CD4-positive, alpha-beta T cell treated with Interleukin-4 for 4 hours (primary cell): ENCODE measurements at regions not wholly inside any gene's neighbourhood (a gene's known extent, or its start where the extent isn't known, plus 50 kb on each side); places are given as distances from the start of the nearest gene placed in this dataset.
"Not testable (repeated sequence)": the region's sequence is repeated elsewhere in the genome, so short reads cannot be mapped to it uniquely, and the experiment has no call there.

Experiments
- DNase-seq: peaks from one replicate; pipeline ENCODE4 v3.0.0-alpha.2; 2020

DNA sequence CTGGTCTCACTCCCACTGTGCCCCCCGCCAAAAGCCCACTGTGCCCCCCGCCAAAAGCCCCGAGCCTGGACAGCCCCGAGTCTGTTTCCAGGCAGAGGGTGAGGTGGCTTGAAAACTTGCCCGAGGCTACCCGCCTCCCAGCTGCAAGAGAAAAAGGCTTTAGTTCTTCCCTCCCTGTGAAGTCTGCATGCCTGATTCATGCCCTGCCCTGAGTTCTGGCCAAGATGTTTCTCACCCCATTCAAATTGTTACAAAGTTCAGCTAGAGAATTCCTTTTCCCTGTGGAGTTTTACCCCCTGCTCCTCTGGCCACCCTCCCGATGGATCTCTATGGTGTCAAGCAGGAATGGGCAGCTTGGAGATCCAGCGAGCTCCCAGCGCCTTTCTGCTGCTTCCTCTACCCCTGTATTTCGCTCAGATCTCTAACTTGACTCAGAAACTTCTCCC lies 298.8 kb upstream of the MAP3K7 start:
- no peak for DNase-seq

DNA sequence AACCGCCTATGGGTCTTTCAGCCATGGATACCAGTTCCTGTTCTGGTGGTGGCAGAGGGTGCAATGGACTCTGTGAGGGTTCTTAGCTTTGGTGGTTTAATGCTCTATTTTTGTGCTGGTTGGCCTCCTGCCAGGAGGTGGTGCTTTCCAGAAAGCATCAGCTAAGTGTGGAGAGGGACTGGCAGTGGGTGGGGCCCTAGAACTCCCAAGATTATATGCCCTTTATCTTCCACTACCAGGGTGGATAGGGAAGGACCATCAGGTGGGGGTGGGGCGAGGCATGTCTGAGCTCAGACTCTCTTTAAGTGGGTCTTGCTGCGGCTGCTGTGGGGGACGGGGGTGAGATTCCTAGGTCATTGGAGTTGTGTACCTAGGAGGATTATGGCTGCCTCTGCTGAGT lies 298.3 kb upstream of the MAP3K7 start:
- DNase-seq, result not testable (repeated sequence)

DNA sequence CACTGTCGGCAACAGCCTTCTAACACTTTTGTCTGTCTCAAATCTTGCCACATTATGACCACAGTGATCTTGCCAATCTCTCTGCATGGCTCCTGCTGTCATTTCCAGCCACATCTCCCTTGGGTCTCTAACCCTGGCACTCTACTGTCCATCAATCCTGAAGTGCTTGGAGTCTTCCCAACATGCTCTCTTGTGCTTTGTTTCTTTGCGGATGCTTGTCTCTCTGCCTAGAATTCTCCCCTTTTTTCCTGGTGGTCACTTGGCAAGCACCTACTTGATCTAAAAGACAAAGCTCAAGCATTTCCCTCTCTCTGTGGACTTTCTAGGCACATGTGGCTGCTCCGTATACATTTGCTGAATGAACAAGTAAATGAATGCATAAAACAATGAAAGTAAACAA lies 290.7 kb upstream of the MAP3K7 start:
- no peak for DNase-seq

DNA sequence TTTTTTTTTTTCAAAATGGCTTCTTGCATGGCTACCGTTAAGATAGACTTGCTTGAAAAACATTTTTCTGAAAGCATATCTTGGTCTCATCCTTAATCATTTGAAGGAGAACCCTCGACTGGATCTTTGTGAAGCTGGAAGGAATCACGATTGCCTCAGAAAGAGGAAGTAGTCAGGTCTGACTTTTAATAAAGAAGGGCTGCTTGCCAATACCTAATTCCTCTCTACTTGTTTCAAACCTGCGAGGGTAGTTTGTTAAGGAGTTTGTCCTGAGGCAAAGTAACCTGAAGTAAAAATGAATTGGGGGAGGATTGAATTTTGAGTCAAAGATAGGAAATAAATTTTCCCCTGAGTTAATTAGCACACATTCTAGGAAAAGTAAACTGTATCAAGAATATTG lies 288.1 kb upstream of the MAP3K7 start:
- no peak for DNase-seq

DNA sequence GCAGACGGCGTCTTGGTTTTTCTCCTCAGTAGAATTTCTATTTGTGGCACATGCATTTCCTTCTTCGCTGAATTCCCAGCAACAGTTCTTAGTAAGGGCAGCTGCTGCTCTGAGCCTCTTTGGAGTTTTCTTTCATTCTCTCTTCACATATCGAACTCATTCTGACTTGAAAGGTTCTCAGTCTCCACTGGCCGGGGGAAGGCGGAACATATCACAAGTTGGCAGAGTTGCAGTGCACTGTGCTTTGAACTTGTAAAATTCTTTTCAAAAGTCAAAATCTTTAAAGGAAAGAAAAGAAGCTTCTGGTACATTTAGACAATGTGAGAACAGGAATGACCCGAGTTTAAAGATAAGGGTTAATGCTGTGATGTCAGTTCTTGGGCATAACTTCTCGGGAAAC lies 286.1 kb upstream of the MAP3K7 start:
- no peak for DNase-seq

DNA sequence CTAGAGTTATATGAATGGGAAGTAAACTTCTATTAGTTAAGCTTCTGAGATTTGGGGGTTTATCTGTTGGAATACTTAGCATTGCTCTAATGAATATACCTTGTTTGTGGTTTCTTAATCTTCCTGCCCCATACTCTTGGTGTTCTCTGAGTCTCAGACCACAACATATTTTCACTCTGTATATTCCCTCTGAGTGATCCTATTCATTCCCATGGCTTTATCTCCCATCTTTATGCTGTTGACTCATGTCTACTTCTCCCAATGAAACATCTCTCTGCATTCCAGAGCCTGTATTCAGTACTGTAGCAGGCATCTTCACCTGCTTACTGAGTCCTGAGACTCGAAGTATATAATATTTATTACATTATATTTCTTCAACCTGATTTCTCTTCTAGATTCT lies 283.7 kb upstream of the MAP3K7 start:
- DNase-seq, result no peak

DNA sequence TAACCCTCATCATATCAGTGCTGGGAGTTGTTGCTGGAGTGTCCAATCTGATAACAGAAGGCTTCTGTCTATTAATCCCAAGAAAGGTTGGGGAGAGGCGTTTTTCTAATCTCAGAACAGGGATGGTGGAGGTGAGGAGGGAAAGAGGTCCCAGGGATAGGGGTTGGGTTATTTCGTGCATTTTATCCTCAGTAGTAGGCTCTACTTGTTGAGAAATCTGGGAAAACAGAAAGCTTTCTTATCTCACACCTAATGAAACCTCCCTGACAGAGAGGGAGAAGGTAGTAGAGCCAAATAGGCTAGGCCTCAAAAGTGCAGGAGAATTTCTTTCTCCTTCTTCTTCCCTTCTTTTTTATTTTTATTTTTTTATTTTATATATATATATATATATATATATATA lies 281.8 kb upstream of the MAP3K7 start:
- DNase-seq, result no peak

DNA sequence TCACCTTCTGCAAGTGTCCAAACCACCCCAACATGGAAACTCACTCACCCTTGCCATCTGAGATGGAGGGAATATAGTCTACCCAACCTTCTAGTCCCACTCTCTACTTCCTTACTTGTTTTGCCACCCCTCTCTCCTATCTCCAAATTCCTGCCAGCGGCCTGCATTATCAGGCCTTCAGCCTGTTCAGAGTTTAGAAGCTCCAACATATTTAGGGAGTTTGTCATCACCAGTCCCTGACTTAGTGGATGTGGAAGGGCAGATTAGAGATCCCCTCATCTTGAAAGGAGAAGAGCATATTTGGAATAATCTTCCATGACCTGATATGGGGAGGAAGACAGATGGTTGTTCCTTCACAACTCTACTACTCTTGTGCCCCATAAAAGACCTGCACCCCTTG lies 281.4 kb upstream of the MAP3K7 start:
- DNase-seq, result no peak

DNA sequence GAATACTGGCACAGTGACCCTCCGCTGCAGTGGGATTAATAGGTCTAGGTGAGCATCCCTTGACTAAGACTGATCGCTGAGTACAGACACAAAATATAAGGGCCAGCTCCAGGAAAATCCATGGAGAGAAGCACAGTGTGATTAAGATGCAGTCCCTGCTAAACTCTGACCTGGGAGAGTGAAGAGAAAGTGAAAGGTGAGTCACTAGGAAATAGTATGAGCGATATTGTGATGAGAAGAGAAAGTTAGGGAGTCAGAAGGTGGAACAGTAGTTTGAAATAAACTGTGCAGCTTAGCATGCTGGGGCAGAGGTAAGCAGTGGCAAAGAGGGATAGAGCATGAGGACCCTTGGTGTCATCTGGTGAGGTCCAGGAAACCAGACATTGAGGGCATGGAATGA lies 278.6 kb upstream of the MAP3K7 start:
- no peak for DNase-seq

DNA sequence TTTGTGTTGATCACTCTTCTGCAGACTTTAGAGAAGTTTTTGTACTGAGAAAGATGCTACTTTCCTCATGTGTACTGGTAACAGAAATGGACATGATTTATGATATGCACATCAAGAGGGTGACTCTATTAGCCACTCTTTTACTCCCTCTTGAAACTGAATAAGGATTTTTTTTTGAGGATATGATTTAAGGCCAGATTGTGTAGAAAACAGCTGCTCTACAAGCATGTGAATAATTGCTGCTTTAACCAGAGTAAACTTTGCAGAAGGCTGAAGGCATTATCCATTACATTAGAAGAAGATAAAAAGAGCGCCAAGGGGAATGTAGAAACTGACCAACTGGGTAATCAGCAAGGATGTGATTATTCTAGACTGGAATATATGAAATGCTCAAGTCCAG lies 276.2 kb upstream of the MAP3K7 start:
- DNase-seq, result no peak

DNA sequence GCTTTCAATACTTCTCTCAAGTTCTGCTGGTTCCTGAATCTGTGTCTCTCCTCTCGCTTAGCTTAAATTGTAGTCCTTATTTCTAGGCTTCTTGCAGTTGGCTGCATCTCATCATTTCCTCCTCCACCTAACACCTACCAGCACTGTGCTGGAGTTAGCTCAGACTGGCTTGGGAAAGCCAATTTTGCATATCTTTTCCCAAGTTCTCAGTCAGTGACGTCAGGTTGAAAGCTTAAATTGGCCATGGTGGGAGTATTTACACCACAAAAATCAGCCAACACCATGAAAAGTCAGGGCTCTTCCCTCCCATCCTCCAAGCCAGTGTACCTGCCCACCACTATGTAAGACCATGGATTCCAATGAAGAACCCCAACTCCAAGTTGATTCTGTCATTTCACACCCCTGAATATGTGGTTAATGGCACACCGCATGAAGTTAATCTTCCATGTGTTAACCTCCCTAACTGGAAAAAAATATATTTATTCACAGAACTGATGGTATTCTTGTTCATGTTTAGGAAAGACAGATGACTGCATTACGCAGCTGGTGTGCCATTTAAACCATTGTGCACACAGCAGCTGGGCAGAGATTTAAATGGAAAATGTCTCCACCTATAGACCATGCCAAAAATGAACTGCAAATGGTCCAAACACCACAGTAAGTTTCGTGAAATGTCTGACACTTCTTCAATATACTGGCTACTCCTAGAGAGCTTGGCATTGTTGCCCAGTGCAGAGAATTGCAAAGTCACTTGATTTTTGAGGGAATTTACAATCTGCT lies 274.1 kb upstream of the MAP3K7 start:
- no peak for DNase-seq

DNA sequence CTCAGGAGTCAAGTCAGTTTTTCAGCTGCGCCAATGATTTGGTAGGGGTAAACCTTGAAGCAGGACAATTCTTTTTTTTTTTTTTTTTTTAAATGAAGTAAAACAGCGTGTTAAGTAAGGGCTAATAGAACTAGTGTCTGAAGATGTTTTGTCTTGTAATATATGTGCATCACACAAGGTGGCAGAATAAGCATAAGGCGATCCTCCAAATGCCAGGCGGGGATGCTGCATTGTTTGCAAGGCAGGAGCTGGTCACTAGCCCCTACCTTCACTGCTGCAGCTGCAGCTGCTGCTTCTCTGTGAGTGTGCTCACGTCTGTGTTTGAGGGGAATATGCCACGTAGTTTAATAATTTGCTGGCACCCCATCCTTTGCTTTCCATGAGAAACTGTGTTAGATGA lies 272.7 kb upstream of the MAP3K7 start:
- no peak for DNase-seq

DNA sequence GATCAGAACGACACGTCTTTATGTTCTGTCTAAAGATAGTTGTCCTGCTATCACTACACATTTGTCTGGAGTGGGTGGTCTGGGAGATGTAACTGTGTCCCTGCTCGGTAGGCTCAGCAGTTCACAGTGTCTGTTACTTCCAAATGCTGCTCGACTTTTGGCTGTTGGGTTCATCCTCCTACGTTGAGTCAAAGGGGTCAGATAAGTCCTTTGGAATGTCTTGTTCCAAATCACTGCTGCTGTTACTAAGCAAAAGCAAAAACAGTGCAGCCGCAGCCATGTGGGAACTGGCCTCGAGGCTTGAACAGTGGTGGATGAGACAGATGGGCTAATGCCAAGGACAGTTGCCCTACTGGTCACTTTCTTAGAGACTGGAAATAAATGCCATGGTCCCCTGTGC lies 272.2 kb upstream of the MAP3K7 start:
- no peak for DNase-seq

DNA sequence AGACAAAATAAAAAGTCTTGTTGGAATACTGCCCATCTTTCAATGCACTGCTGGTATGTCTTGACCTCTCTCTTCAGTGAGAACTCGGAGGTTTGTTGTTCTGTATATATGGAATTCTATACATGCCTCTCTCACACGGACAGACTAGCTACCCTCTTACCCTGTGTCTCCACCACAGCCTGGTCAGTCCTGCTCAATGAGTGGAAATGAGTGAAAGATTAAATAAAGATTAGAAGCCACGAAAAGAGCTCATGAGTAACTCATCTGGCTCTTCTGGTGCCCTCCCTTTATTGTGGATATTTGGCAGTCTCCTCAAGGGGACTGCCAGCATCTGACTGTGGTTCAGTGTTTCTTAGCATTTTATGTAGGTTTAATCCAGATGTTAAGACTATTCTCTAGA lies 262.8 kb upstream of the MAP3K7 start:
- no peak for DNase-seq

DNA sequence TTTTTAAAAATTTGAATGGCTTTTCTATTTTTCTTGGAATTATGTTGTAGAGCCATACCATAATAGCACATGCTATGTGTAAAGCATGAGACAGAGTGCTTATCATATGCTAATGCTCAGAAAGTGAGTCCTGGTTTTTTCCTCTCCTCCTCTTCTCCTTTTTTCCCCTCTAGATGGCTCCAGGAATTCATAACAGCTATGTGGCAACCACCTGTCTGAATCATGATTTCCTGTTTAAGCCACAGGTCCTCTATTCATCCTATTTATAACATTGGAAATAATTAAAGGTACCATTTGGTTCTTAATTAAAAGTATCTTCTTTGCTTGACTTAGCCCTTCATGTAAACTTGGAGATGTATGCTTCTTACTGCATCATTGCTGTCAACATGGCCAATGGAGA lies 260.0 kb upstream of the MAP3K7 start:
- DNase-seq, result no peak

DNA sequence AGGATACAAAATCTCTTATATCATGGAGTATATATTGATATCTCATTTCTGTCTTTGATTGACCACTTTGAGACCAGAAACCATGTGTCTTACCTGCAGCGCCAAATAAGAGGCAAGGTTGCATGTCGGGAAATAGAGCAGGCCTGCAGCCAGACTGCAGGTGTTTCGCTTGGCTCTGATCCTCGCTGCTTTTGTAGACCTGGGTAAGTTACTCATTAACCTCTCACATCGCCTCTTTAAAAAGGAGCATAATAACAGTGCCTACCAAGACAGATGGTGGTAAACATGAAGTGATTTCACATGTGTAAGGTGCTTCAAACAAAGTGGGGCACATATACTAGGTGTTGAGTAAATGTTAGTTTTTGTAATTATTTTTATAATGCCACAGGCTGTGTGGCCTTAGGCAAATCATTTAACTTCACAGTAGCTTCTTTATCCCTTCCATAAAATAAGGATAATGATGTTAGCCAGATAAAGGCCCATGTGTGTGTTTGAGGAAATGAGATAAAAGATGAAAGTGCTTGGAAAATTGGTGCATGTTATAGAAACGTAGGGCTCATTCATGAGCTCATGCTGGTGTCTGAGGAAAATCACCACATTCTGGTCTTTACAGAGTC lies 248.8 kb upstream of the MAP3K7 start:
- no peak for DNase-seq

DNA sequence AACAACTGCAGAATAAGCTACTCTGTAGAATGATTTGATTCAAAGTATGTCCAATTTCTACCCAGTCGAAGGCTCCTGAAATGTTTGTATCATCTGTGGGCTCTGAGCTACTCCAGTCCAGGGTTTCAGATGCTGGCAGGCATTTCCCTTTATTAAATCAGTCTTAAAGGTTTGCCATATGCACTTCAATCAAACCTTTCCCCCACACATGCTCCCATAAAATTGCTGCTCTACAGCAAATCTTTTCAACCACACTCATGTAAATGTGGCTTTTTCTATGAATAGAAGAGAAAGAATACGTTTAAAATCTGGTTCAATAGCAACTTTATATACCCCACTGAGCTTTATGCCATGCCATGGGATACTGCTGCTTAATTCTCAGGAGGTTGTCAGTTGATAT lies 242.4 kb upstream of the MAP3K7 start:
- DNase-seq, result no peak

DNA sequence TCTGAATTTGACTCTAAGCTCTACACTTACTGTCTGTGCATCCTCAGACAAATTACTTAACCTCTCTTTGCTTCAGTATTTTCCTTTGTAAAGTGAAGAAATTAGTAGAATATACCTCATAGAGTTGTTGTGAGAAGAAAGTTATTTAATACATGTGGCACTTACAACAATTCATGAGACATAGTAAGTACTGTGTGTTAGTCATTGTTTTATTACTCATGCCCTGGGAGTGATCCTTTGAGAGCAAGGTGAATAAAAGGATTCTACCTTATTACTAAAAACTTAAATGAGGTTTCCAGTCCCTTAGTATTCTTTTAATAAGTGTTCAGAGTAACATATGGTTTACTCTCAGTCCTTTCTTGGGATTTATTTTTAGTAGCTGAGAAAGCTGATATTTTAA lies 233.6 kb upstream of the MAP3K7 start:
- DNase-seq, result no peak

DNA sequence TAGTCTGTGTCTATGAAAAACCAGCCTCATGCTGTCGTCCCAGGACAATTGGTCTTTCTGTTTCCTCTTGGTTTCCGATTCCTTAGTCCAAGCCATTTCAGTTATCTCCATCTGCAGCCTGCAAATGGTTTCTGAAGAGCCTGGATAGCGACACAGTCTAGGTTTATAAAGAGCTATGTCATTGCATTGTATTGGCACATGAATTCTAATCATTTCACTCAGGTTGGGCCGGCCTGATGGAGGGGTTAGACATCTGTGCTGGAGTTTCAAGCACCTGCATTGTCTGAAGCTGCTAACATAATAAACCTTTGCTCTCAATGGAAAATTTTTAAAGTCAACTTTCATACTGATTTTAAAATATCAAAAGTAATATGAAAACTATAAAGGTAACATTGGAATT lies 232.6 kb upstream of the MAP3K7 start:
- no peak for DNase-seq

DNA sequence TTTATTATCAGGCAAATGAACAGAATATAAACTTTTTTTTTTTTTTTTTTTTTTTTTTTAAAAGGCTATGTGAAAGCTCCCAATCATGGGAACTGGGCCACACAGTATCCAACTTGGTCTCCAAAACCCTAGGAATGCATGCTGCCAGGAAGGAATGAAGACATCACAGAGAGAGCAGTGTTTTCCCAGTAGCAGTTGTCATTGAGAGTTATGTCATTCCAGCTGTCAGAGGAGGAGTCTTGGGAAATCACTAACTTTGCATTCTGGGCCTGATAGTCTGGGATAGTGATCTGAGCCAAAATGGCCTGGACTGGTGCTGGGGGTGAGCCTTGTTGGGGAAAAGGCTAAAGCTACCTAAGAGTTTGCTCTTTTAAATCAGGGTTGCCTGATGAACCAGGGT lies 231.3 kb upstream of the MAP3K7 start:
- no peak for DNase-seq

DNA sequence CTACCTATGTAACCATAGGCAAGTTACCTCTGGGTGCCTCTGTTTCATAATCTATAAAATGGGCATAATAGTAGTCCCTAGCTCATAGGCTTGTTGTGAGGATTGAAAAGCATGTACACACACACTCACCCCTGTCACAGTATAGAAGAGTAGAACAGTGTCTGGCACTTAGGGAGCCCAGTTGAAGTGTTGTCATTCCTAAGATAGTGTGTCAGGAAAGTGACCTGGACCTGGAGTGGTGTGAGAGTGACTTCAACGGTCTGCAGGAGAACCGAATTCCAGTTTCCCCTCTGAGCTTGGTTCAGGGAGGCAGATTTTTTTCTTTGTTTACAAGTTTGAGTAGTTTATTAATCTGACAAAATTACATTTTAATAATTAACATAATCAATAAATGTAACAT lies 229.9 kb upstream of the MAP3K7 start:
- no peak for DNase-seq

DNA sequence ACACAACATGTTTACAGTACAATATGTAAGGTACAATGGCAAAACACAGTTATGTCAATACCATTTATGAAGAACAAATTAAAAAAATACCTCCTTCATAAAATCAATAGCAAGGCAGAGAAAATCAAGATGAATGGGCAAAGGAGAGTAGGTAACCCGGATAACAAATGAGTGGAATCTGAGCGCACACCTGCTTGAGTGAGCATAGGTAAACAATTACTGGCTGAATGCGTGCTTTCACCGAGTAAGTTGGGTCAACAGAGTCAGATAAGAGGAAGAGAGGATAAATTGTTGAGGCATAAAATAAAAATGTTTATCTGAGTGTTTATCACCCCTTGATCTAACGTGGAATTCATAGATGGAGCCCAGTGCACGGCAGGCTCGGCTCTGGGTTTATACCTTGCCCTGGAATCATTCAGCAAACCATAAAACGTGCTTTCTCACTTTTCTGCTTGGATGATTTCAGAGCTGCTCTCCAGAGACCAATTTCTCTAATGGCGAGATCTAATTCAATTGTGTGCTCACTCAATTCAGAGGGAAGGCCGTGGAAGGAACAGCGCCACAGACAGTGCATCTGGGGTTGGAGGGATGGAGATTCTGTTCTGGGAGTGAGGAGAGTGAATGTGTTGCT lies 224.8 kb upstream of the MAP3K7 start:
- no peak for DNase-seq

DNA sequence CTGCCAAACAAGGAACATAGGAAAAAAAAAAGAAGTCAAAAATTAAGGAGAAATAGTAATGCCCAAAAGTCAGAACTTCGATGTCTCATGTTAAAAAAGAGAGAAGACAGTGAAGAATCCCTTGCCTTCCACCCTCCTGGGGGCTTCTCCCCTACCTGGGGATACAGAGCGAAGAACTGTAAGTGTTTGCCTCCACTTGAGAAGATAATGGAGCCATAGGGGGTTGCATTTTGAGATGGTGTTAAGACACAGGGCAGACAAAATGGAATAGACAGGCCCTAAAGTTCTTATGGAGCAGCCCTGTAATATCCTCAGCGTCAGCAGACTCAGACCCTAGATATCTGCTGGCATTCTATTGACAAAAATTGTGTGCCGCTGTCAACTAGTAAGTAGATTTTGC lies 222.2 kb upstream of the MAP3K7 start:
- no peak for DNase-seq
